GM23338 (cell line): ENCODE measurements at regions not wholly inside any gene's neighbourhood (a gene's known extent, or its start where the extent isn't known, plus 50 kb on each side); places are given as distances from the start of the nearest gene placed in this dataset.

Experiments used
- CTCF ChIP-seq, 2 experiments: fragments of 200-600 bp in 1 of 2; sonication (generic) in 1 of 2; conservative IDR thresholded peaks; 2 replicates each; pipeline versions ENCODE4 v1.5.1 to v1.6.1; 2016 to 2017; ENCODE audit warnings: antibody characterized with exemption in 2 of 2, low read depth in 2 of 2, mild to moderate bottlenecking in 2 of 2, moderate library complexity in 1 of 2
- ETS1 ChIP-seq: IDR thresholded peaks from 2 replicates; pipeline ENCODE4 v1.6.1; 2016; ENCODE audit warnings: antibody characterized with exemption
- EZH2 ChIP-seq: fragments of 200-600 bp; sonication (generic); IDR thresholded peaks from one replicate; pipeline ENCODE4 v1.8.0; 2017; ENCODE audit warnings: antibody characterized with exemption, mild to moderate bottlenecking, low read depth; ENCODE audit not compliant: unreplicated experiment
- EZH2phosphoT487 ChIP-seq: fragments of 200-600 bp; sonication (generic); IDR thresholded peaks from one replicate; pipeline ENCODE4 v1.8.1; 2018; ENCODE audit warnings: antibody characterized with exemption; ENCODE audit not compliant: unreplicated experiment
- JUNB ChIP-seq: IDR thresholded peaks from one replicate; pipeline ENCODE4 v1.6.1; 2016; ENCODE audit warnings: antibody characterized with exemption; ENCODE audit not compliant: unreplicated experiment
- REST ChIP-seq: IDR thresholded peaks from one replicate; pipeline ENCODE4 v1.6.1; 2018; ENCODE audit warnings: antibody characterized with exemption; ENCODE audit not compliant: unreplicated experiment
- ZNF114 ChIP-seq: fragments of 250-450 bp; sonication (Bioruptor Pico); IDR thresholded peaks from 2 replicates; pipeline ENCODE4 v1.5.0; 2020; ENCODE audit warnings: mild to moderate bottlenecking, moderate library complexity

- TF ChIP-seq CTCF (conservative IDR thresholded peaks at IDR 0.05; ENCODE audit: low read depth in 2 of 2) (no peak), JUNB (no peak), EZH2 (no peak), ETS1 (no peak), ZNF114 (CRISPR knock-in tag) (no peak), EZH2phosphoT487 (no peak), REST (no peak)
These were observed 803.7 kb downstream of the TLE4 start for GRCh38 chr9:80375477-80375876.
